ENCODE measurements at regions not wholly inside any gene's neighbourhood (a gene's known extent, or its start where the extent isn't known, plus 50 kb on each side); places are given as distances from the start of the nearest gene placed in this dataset.

DNA sequence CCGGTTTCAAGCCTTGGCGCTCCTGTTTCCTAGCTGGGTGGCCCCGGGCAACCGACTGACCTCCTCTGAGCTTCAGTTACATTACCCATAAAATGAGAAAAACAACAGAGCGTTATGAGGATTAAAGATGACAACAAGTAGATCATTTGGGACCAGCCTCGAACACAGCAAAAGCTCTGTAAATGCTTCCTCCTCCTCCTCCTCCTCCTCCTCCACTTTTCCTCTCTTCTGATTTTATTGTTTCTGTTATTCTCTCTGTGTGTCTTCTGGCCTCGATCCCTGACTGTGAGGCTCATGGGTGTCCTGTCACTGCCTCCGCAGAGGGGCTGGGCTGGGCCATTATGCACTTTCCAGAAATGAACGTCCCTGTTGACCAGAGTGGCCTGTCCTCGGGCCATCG, 176.2 kb downstream of the URI1 start:
- DNase-seq (no peak), ATAC-seq (ENCODE audit: low read depth) (no peak)
- H2BK120ac ChIP-seq (ENCODE audit: low read depth, low read length): no peak overlapping the region
- ChIA-PET POLR2A (ENCODE audit: unreplicated experiment) (no interaction called here), CTCF (no interaction called here)
- H3K9me1 ChIP-seq (ENCODE audit: insufficient read depth, low read length): no peaks in the 10 kb centered on the region
- H4K91ac ChIP-seq (ENCODE audit: insufficient read depth, low read depth, low read length): no peak overlapping the region
- H2AK5ac ChIP-seq (ENCODE audit: low read depth, low read length): no peak overlapping the region
- no peak overlapping the region for H3K4ac ChIP-seq (ENCODE audit: low read depth, low read length)
- H3K14ac ChIP-seq (replicated peaks; ENCODE audit: low read depth, low read length): no peak overlapping the region
- H3K18ac ChIP-seq (ENCODE audit: low read depth, low read length): no peak overlapping the region
- H2BK15ac ChIP-seq (ENCODE audit: low read depth, low read length): no peak overlapping the region
- dilution Hi-C loops (cut with HindIII; ENCODE audit: low sequenced_read_pairs, unreplicated experiment) (no loop called here), in situ Hi-C loops (cut with MboI; ENCODE audit: low sequenced_read_pairs) (no loop called here), intact Hi-C loops (cut with micrococcal nuclease) (no loop called here)
- H3K27ac ChIP-seq (ENCODE audit: insufficient read depth, low read length): no peak overlapping the region
- no peak overlapping the region for H2BK5ac ChIP-seq (ENCODE audit: low read depth, low read length, poor library complexity, severe bottlenecking)
- H3K23ac ChIP-seq (ENCODE audit: low read depth, low read length): no peak overlapping the region
- no peak overlapping the region for H2AK9ac ChIP-seq (replicated peaks; ENCODE audit: low read depth, low read length, poor library complexity)
- H3K56ac ChIP-seq (ENCODE audit: extremely low read depth, insufficient read depth, low read length): no peak overlapping the region
- H4K8ac ChIP-seq (ENCODE audit: low read depth in 2 of 2, low read length in 2 of 2): no peak overlapping the region
- H4K5ac ChIP-seq (ENCODE audit: low read depth, low read length): no peak overlapping the region
- no peaks in the 10 kb centered on the region for H3K36me3 ChIP-seq (ENCODE audit: control insufficient read depth, insufficient read depth, low read length)
- H3K9ac ChIP-seq (ENCODE audit: low read depth, low read length): no peak overlapping the region
- H2AFZ ChIP-seq (replicated peaks; ENCODE audit: low read length, poor library complexity): no peak overlapping the region
- 63% methylated on average over 5 of the region's 11 CpGs; no CpG with 5 or more reads in 1 of the 2 experiments for WGBS, 2 experiments (ENCODE audit: extremely low coverage in 2 of 2, insufficient read length in 1 of 2)
- H3K4me3 ChIP-seq (ENCODE audit: insufficient read depth, low read depth, low read length): no peak overlapping the region
- TF ChIP-seq FOS (IDR thresholded peaks at IDR 0.05; ENCODE audit: low read depth, low read length): no peak
- TF ChIP-seq RFX5 (IDR thresholded peaks at IDR 0.05; ENCODE audit: low read depth, low read length): no peak
- no peak for TF ChIP-seq MXI1 (IDR thresholded peaks at IDR 0.05; ENCODE audit: borderline replicate concordance, low read depth, low read length)
- TF ChIP-seq, protein P1, sequence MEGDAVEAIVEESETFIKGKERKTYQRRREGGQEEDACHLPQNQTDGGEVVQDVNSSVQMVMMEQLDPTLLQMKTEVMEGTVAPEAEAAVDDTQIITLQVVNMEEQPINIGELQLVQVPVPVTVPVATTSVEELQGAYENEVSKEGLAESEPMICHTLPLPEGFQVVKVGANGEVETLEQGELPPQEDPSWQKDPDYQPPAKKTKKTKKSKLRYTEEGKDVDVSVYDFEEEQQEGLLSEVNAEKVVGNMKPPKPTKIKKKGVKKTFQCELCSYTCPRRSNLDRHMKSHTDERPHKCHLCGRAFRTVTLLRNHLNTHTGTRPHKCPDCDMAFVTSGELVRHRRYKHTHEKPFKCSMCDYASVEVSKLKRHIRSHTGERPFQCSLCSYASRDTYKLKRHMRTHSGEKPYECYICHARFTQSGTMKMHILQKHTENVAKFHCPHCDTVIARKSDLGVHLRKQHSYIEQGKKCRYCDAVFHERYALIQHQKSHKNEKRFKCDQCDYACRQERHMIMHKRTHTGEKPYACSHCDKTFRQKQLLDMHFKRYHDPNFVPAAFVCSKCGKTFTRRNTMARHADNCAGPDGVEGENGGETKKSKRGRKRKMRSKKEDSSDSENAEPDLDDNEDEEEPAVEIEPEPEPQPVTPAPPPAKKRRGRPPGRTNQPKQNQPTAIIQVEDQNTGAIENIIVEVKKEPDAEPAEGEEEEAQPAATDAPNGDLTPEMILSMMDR (conservative IDR thresholded peaks at IDR 0.05; ENCODE audit: low read depth, low read length): no peak
- TF ChIP-seq CHD1 (IDR thresholded peaks at IDR 0.05; ENCODE audit: low read depth, low read length): no peak
- TF ChIP-seq MAZ (IDR thresholded peaks at IDR 0.05; ENCODE audit: borderline replicate concordance, low read depth, low read length): no peak
- no peak for TF ChIP-seq NFE2L2 (IDR thresholded peaks at IDR 0.05; ENCODE audit: low read depth, low read length)
- no peak for TF ChIP-seq BHLHE40 (IDR thresholded peaks at IDR 0.05; ENCODE audit: low read depth, low read length)
- no peaks in the 10 kb centered on the region for H3K79me1 ChIP-seq (ENCODE audit: low read depth in 1 of 2, low read length in 2 of 2)
- no peaks in the 10 kb centered on the region for H3K4me1 ChIP-seq (ENCODE audit: control insufficient read depth, insufficient read depth, low read length)
- H3K9me3 ChIP-seq (ENCODE audit: control insufficient read depth, insufficient read depth, low read length): peaks cover 12% of the 10 kb centered on the region; the same call in 1 of the 2 replicates
- no peak overlapping the region for H3K4me2 ChIP-seq (ENCODE audit: low read depth, low read length)
- no peaks in the 10 kb centered on the region for H4K20me1 ChIP-seq (ENCODE audit: insufficient read depth, low read length)
- no TSS peak for BruUV-seq (replicated peaks)
- H2BK20ac ChIP-seq (ENCODE audit: low read depth, low read length): no peak overlapping the region
- H3K27me3 ChIP-seq (ENCODE audit: control insufficient read depth, insufficient read depth, low read length): no peaks in the 10 kb centered on the region

Data from IMR-90 (cell line).